Myocyte (in vitro differentiated cells): ENCODE measurements at regions not wholly inside any gene's neighbourhood (a gene's known extent, or its start where the extent isn't known, plus 50 kb on each side); places are given as distances from the start of the nearest gene placed in this dataset.
A peak's percentile ranks its signal among the peaks of the same experiment; 100 is the strongest.

ENCODE experiments used
- DNase-seq: peaks from one replicate; pipeline ENCODE4 v3.0.0-alpha.2; 2012; ENCODE audit warnings: low read depth

GRCh38 chr5:23089286-23089685, 236.1 kb upstream of the CDH12 start:
- DNase-seq, result no peak

- DNase-seq, result peak; percentile 1
These were observed 231.7 kb upstream of the CDH12 start for GRCh38 chr5:23084815-23085214.

DNA sequence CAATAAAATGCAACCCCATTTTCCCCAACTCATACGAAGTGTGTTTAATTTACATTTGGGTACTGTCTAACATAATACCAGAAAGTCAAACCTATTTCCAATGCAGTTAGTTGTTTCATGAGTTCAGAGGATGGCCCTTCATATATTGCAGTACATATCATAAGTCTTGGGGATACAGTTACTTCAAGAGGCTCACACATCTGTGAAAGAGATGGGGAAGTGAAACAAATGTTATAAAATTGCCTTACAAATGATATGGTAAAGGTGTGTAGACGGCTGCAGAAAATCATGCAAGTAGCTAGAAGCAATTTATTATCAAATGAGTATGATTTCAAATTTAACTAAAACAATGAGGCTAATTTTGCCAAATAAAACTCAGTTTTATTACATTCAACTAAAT, 219.0 kb upstream of the CDH12 start:
- DNase-seq, result no peak

DNA sequence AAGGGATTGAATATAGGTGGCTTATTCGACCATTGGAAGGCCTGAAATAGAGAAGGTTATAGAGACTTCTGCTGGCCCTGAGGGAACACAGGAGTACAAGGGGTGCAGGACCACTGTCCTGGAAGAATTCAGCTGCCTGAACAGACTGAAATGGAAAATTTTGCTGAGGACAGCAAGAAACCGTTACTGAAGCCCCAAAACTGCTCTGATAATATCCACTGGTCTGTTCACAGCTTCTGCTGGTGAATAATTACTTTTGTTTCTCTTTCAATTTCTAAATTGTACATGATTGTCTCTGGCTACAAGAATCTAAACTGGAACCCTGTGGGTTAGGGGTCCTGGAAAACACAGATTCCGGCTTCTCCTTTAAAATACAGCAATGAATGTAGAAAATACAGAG, 218.5 kb upstream of the CDH12 start:
- DNase-seq, result no peak

DNA sequence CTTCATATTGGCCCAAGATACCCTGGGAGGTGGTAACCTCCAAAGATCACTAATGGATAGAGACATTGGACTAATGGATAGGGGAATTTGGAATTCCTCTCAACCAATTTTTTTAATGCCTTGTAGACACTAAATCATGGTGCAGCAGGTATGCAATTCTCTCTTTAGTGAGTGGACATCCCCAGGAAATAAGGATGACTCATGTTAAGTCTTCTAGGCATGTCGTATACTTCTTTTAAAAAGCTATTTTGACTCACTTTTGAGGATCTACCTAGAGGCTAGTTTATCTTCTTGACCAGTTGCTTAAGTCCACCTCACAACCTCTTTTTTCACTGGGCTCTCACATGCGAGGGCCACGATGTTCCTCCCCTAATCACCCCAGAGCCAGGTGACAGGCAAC, 211.6 kb upstream of the CDH12 start:
- DNase-seq, result no peak

DNA sequence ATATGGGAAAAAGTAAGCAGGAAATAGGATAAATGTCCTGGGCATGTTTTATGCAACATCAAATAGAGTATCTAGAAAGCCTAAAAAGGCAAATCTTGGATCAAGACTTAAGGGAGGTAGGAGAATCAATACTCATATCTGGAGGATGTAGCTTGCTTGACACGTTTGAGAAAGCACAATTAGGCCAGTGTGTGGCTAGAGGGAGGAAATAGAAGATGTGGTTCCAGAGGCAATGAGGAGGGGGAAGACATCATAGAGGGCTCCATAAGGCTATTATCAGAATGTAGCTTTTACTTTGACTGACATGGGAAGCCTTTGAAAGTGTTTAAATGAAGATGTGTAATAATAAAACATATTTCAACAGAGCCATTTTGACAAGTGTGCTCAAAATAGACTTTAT, 200.7 kb upstream of the CDH12 start:
- DNase-seq, result no peak

DNA sequence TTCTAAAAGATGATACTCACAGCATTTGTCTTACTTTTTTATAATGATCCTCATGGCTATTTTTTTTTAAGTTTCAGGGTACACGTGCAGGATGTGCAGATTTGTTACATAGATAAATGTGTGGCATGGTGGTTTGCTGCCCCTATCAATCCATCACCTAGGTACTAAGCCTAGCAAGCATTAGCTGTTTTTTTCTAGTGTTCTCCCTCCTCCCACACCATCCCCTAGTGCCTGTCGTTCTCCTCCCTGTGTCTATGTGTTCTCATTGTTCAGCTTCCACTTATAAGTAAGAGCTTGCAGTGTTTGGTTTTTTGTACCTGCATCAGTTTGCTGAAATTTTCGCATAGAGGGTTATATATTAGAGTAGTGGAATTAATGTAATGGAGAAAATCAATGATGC, 189.1 kb upstream of the CDH12 start:
- no peak for DNase-seq

DNA sequence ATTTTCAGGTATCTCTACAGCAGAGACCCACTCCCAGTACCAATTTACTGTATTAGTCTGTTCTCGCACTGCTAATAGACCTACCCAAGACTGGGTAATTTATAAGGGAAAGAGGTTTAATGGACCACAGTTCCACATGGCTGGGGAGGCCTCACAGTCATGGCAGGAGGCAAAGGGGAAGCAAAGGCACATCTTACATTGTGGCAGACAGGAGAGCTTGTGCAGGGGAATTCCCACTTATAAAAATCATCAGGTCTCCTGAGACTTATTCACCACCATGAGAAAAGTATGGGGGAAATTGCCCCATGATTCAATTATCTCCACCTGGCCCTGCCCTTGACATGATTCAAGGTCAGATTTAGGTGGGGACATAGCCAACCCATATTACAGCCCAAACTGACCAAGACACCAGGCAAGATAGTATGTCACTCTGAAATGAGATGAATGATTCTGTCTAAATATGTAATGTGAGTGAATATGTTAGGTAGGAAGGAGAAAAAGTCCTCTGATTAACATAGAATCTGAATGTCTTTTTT, 182.5 kb upstream of the CDH12 start:
- no peak for DNase-seq

DNA sequence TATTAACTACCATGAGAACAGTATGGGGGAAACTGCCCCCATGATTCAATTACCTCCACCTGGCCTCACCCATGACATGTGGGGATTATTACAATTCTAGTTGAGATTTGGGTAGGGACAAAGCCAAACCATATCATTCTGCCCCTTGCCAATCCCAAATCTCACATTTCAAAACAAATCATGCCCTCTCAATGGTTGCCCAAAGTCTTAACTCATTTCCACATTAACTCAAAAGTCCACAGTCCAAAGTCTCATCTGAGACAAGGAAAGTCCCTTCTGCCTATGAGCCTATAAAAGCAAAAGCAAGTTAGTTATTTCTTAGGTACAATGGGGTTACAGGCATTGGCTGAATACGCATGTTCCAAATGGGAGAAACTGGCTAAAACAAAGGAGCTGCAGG, 180.7 kb upstream of the CDH12 start:
- no peak for DNase-seq

- DNase-seq, result no peak
These were observed 176.1 kb upstream of the CDH12 start for GRCh38 chr5:23029290-23029689.

- no peak for DNase-seq
These were observed 175.4 kb upstream of the CDH12 start for GRCh38 chr5:23028445-23029021.

GRCh38 chr5:23027830-23028229, 174.7 kb upstream of the CDH12 start:
- no peak for DNase-seq

DNA sequence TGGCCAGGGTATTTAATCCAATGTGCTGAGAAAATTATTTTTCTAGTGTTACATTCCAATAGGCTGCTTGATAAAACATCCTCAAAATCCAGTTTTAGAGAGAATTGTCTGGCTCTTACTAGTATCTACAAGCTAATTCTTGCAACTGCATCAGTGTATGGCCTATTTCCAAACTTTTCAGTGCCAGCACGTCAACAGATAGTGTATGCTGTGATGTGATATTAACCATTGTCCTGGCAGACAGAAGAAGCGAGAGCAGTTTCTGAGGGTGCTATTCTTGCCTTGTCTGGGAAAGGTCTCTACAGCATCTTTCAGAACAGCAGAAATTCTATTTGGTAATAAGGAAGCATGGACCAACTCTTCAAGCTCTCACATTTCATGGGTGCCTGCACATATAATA, 174.2 kb upstream of the CDH12 start:
- no peak for DNase-seq

DNA sequence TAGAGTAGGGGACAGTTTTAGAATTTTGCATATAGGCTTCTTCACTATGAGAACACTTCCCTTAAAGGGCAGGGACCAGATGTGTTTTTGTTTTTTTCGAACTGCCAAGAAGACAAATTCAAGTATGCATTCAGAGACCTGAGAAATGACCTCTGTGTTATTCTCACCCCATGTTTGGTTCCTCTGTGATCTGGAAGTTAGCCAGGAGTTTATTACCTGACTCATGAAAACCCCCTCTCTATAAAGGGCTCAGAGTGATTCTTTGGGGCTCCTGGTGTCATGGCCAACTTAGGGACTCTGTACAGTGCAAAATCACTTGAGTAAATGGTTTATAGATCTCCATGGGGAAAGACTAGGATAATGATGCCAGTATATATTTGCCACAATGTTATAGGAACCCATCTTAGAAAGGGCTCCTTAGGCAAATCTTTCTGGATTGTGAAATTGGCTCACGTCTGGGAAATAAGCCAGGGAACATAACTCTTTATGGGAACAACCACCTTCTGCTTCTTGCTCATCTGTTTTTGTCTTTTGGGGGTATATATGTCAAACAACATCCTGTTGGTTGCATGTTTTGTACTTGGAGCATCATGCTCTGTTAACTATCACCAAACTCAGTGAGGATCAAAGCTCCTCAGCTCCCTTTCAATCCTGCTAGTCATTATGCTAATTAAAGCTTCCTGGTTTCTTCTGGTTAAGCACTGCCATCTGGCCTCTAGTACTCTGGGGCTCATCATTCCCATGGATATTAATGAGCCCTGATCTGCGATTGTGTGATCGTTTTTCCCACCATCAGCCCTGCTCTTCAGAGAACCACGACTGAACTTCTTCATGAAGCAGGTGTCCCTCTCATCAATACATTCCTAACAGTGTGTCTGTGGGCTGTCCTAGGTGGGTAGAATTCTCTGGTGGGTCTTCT, 173.4 kb upstream of the CDH12 start:
- DNase-seq, result no peak

DNA sequence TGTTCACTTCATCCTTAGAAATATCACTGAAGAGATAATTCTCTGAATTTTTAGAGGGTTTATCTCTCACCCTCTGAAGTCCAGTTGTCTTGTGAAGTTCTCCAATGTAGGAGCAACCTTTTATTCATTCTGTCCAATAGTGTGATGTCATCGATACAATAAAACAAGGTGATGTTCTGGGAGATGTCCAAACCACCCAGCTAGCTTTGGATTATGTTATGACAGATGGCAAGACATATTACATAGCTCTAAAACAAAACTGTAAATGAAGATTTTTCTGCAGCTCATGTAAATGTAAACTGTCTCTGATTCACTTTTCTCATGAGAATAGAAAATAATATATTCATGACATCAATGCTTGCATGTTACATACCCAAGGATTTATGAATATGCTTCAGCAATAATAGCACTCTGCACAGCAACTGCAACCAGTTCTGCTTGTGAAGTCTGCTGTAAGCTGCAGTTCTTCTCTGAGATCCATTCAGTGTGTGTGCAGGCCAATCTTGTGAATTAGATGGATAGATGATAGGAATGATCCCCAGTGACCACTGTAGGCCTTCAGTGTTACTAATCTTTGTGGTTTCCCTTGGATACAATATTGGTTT, 172.6 kb upstream of the CDH12 start:
- DNase-seq, result no peak

GRCh38 chr5:23024470-23024869, 171.3 kb upstream of the CDH12 start:
- no peak for DNase-seq

DNA sequence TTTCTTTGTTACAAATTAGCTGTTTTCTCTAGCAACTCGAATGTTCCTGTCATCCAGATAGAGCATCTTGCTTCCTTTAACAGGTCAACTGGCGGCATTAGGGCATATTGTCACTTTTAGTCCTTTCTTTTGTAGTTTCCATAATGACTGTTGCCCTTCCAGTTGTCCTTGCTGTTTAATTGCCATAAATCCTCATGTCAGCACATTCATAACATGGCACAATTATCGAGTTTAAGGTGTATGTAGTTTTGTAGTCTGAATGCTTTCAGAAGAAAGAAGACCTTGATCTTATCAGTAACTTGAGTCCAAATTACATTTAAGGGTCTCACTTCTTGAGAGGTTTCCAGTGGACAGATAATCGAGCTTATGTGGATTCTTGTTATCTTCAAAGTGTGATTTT, 161.7 kb upstream of the CDH12 start:
- DNase-seq, result no peak

- no peak for DNase-seq
These were observed 161.1 kb upstream of the CDH12 start for GRCh38 chr5:23014266-23014665.

GRCh38 chr5:23013395-23013998, 160.4 kb upstream of the CDH12 start:
- DNase-seq, result no peak

GRCh38 chr5:23012842-23013241, 159.7 kb upstream of the CDH12 start:
- DNase-seq, result no peak

- no peak for DNase-seq
These were observed 154.6 kb upstream of the CDH12 start for GRCh38 chr5:23007762-23008161.

DNA sequence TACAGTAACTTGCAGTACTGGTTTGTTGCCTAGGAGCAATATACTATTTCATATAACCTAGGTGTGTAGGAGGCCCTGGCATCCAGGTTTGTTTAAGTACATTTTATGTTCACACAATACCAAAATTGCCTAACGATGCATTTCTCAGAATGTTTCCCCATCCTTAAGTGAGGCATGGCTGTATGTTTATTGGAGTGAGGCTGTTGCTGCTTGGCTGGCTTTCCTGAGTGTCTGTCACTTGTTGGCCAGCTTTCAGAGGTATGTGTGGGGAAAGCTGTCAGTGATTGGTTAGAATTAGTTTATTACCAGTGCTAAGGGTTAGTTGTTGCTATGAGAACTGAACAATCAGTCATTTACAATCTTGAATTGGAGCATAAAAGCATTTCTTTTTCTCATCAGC, 154.1 kb upstream of the CDH12 start:
- no peak for DNase-seq
